T-cell (primary cell): ENCODE measurements at regions not wholly inside any gene's neighbourhood (a gene's known extent, or its start where the extent isn't known, plus 50 kb on each side); places are given as distances from the start of the nearest gene placed in this dataset.

ENCODE experiments used
- ATAC-seq, 4 experiments: fragments of 200-7000 bp in 3 of 4; fragments of 150-1000 bp in 1 of 4; cut with Tn5 transposase; replicated peaks in 1 of 4; 1 replicate in 3 of 4; 2 replicates in 1 of 4; pipeline ENCODE4 v1.10.0; 2021; ENCODE audit warnings: moderate library complexity in 3 of 4, mild to moderate bottlenecking in 2 of 4, moderate number of reproducible peaks in 1 of 4
- CTCF ChIA-PET, 2 donors: fragments of 300-600 bp; sonication (Branson Sonifier 250); formaldehyde crosslinking; loops; one replicate each; lab custom pipeline; 2022; ENCODE audit warnings: antibody characterized with exemption in 2 of 2; lab: Charles Lee
- POLR2A ChIA-PET, 2 donors: fragments of 300-600 bp; sonication (Branson Sonifier 250); formaldehyde crosslinking; loops; one replicate each; lab custom pipeline; 2022; ENCODE audit warnings: antibody characterized with exemption in 2 of 2; lab: Charles Lee
- DNase-seq, 35 experiments: peaks; one replicate each; pipeline versions ENCODE4 v3.0.0 to v3.0.0-alpha.2; 2013 to 2023
- H3K27ac ChIP-seq: one replicate; pipeline ENCODE4 v1.5.1; 2013; ENCODE audit warnings: low read length
- H3K27me3 ChIP-seq, 2 experiments: replicated peaks in 1 of 2; 1 replicate in 1 of 2; 2 replicates in 1 of 2; pipeline versions ENCODE4 v1.6.1 to v1.7.0; 2013; ENCODE audit warnings: low read length in 1 of 2, mixed read lengths in 1 of 2; ENCODE audit not compliant: control insufficient read depth in 2 of 2, insufficient read depth in 2 of 2; ENCODE audit errors: extremely low read depth in 1 of 2
- H3K36me3 ChIP-seq, 2 donors: 1 replicate in 1 of 2; 2 replicates in 1 of 2; pipeline versions ENCODE4 v1.6.1 to v1.7.0; 2013; ENCODE audit warnings: low read length in 1 of 2; ENCODE audit not compliant: control insufficient read depth in 2 of 2, insufficient read depth in 1 of 2; ENCODE audit errors: extremely low read depth in 1 of 2
- H3K4me1 ChIP-seq, 2 experiments: 1 replicate in 1 of 2; 2 replicates in 1 of 2; pipeline versions ENCODE4 v1.6.1 to v1.7.0; 2013; ENCODE audit warnings: low read length in 2 of 2, mixed read lengths in 1 of 2; ENCODE audit not compliant: insufficient read depth in 2 of 2, control insufficient read depth in 1 of 2; ENCODE audit errors: extremely low read depth in 1 of 2
- H3K4me3 ChIP-seq, 2 donors: 1 replicate in 1 of 2; 2 replicates in 1 of 2; pipeline versions ENCODE4 v1.5.1 to v1.7.0; 2013; ENCODE audit warnings: mild to moderate bottlenecking in 2 of 2, low read length in 1 of 2, moderate library complexity in 1 of 2; ENCODE audit not compliant: control insufficient read depth in 1 of 2; ENCODE audit errors: extremely low read depth in 1 of 2
- H3K9me3 ChIP-seq: 2 replicates; pipeline ENCODE4 v1.7.0; 2013
- H3K27ac Mint-ChIP-seq, 2 donors: one replicate each; pipeline ENCODE4 v1.8.0; 2020 to 2021; ENCODE audit warnings: mild to moderate bottlenecking in 2 of 2, mixed read lengths in 2 of 2
- H3K27me3 Mint-ChIP-seq, 2 donors: one replicate each; pipeline ENCODE4 v1.8.0; 2021 to 2022; ENCODE audit warnings: mixed read lengths in 2 of 2
- H3K36me3 Mint-ChIP-seq: one replicate; pipeline ENCODE4 v1.8.0; 2021; ENCODE audit warnings: mixed read lengths
- H3K4me1 Mint-ChIP-seq, 3 donors: one replicate each; pipeline ENCODE4 v1.8.0; 2020 to 2022; ENCODE audit warnings: mixed read lengths in 3 of 3, mild to moderate bottlenecking in 1 of 3
- H3K4me3 Mint-ChIP-seq, 3 donors: one replicate each; pipeline ENCODE4 v1.8.0; 2020 to 2022; ENCODE audit warnings: mild to moderate bottlenecking in 3 of 3, mixed read lengths in 3 of 3, moderate library complexity in 3 of 3
- H3K9me3 Mint-ChIP-seq, 3 donors: one replicate each; pipeline ENCODE4 v1.8.0; 2020 to 2022; ENCODE audit warnings: mixed read lengths in 3 of 3
- WGBS: methylation state at CpG from one replicate; pipeline ENCODE4 v1.1.5; 2013; ENCODE audit warnings: missing lambda C conversion rate; ENCODE audit not compliant: insufficient coverage; 5-methylcytosine and 5-hydroxymethylcytosine counted together

DNA sequence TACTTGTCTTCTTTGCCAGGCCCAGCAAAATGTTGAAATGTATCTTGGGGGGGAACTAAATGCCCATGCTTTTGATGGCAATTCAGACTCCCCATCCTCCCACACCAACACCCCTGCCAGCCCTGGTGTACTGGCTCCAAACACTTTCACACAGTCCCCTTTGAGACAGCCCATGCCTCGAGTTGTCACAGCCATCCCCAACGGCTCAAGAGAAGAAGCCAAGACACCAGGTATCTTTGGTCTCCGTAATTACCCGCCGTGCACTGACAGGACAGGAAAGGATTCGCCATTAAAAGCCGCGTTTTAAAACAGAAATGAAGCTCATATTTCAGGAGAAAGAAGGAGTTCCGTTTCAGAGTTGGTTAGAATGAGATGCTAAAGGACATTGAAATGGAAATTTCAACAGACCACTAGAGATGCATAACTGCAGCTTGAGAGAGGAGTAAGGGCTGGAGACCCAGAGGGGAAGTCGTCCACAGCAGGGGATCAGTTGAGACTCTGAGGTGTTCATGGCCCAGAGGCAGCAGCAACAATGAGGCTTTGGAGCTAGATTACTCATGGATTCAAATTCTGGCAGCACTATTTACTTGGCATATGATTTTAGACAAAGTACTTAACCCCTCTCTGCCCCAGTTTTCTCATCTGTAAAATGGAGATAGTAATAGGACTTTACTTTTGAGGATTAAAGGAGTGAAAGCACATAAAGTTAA lies 63.5 kb upstream of the ADGRF1 start:
- Histone ChIP-seq H3K9me3 (no peaks in the 10 kb centered on the region), H3K4me1 (no peaks in the 10 kb centered on the region), H3K36me3 (no peaks in the 10 kb centered on the region), H3K27ac (no peak overlapping the region), H3K4me3 (no peak overlapping the region), H3K27me3 (no peaks in the 10 kb centered on the region)
- no peak overlapping the region for H3K4me3 Mint-ChIP-seq
- H3K36me3 Mint-ChIP-seq, result no peaks in the 10 kb centered on the region
- H3K9me3 Mint-ChIP-seq, result no peaks in the 10 kb centered on the region
- H3K27me3 Mint-ChIP-seq, result peaks cover 4% of the 10 kb centered on the region in 2 donors
- no peak for ATAC-seq
- H3K4me1 Mint-ChIP-seq, result no peaks in the 10 kb centered on the region
- POLR2A ChIA-PET, result no interaction called here
- 76% methylated on average over 5 of the region's 10 CpGs for WGBS
- no peak for DNase-seq
- CTCF ChIA-PET, result interaction anchor here in 1 of 2 donors (0.7 kb wide), 1 partner anchor 244 kb away, joined by 3 read pairs; no protein-coding TSS in a partner anchor
- H3K27ac Mint-ChIP-seq, result no peak overlapping the region

DNA sequence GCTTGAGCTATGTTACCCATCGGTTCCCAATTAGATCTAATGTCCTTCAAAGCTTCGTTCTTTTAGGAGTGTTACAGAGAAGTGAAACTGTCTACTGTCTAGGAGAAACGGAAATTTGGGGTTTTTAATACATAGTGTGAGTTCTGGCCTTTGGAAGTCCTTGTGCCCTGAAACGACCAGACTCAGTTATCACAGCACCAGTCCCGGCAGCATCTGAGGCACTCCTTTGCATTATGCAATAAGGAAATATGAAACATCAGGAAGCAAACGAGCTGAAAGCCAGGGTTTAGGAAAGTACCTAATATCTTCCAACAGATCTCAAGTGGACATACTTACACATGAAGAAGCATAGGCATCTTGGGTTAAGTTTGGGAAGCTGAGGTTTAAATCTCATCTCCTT lies 61.8 kb upstream of the ADGRF1 start:
- Mint-ChIP-seq H3K36me3 (no peaks in the 10 kb centered on the region), H3K27me3 (peaks cover 3 to 4% of the 10 kb centered on the region in 2 donors), H3K4me3 (no peak overlapping the region), H3K4me1 (no peaks in the 10 kb centered on the region), H3K9me3 (no peaks in the 10 kb centered on the region), H3K27ac (no peak overlapping the region)
- no peaks in the 10 kb centered on the region for H3K4me1 ChIP-seq
- ChIA-PET POLR2A (no interaction called here), CTCF (interaction anchor here in 1 of 2 donors (0.7 kb wide), 1 partner anchor 11 kb away, joined by 3 read pairs; no protein-coding TSS in a partner anchor)
- DNase-seq, result no peak
- no peaks in the 10 kb centered on the region for H3K36me3 ChIP-seq
- no peak overlapping the region for H3K4me3 ChIP-seq
- no peaks in the 10 kb centered on the region for H3K9me3 ChIP-seq
- ATAC-seq, result no peak
- WGBS, result 80% methylated on average over 2 of the region's 6 CpGs
- no peaks in the 10 kb centered on the region for H3K27me3 ChIP-seq
- no peak overlapping the region for H3K27ac ChIP-seq

DNA sequence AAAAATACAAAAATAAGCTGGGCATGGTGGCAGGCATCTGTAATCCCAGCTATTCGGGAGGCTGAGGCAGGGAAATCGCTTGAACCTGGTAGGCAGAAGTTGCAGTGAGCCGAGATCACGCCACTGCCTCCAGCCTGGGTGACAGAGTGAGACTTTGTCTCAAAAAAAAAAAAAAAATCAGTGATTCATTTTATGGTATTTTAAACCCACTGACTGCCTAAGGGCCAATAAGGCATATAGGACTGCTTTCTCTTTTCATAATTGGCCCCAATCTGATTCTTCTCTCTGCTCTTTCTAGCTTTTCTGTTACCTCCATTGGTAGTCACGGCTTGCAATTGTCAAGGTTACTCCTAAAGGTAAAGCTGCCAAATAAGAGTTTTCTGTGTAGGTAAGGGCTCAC lies 60.2 kb upstream of the ADGRF1 start:
- Mint-ChIP-seq H3K4me1 (no peaks in the 10 kb centered on the region), H3K36me3 (no peaks in the 10 kb centered on the region), H3K27me3 (no peaks in the 10 kb centered on the region), H3K27ac (no peak overlapping the region), H3K4me3 (no peak overlapping the region), H3K9me3 (no peaks in the 10 kb centered on the region)
- no peaks in the 10 kb centered on the region for H3K36me3 ChIP-seq
- DNase-seq, result no peak
- no peaks in the 10 kb centered on the region for H3K4me1 ChIP-seq
- ChIA-PET CTCF (no interaction called here), POLR2A (no interaction called here)
- ATAC-seq, result no peak
- no peak overlapping the region for H3K4me3 ChIP-seq
- no peak overlapping the region for H3K27ac ChIP-seq
- WGBS, result 83% methylated on average over 1 of the region's 5 CpGs
- no peaks in the 10 kb centered on the region for H3K9me3 ChIP-seq
- no peaks in the 10 kb centered on the region for H3K27me3 ChIP-seq

DNA sequence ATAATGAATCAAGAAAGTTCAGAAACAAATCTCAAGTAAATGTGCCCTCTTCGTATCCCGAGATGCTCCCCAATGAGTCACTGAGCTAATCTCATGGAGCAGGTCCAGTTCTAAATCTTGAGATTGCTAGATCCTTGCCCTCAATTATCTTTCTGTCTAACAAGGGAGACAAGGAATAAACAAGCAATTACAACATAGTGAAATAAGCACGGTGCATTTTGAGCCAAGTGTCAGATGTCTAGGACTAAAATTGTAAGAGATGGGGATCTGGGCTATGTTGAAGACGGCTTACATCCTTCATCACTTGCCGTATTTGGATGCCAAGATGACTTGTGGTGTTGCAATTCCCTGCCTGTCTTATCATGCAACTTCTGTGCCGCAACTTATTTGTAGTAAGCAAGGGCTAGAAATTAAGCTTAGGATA lies 56.5 kb upstream of the ADGRF1 start:
- peaks cover 0 to 3% of the 10 kb centered on the region in 2 experiments for H3K27me3 ChIP-seq
- Mint-ChIP-seq H3K27ac (no peak overlapping the region), H3K4me3 (no peak overlapping the region), H3K36me3 (no peaks in the 10 kb centered on the region), H3K27me3 (peaks cover 0 to 5% of the 10 kb centered on the region in 2 donors), H3K4me1 (no peaks in the 10 kb centered on the region), H3K9me3 (no peaks in the 10 kb centered on the region)
- no peaks in the 10 kb centered on the region for H3K4me1 ChIP-seq
- ATAC-seq (no peak), DNase-seq (no peak)
- WGBS, result 83% methylated on average over 6 of the region's 6 CpGs
- no peaks in the 10 kb centered on the region for H3K9me3 ChIP-seq
- no peaks in the 10 kb centered on the region for H3K36me3 ChIP-seq
- no peak overlapping the region for H3K27ac ChIP-seq
- no peak overlapping the region for H3K4me3 ChIP-seq
- ChIA-PET CTCF (no interaction called here), POLR2A (no interaction called here)

DNA sequence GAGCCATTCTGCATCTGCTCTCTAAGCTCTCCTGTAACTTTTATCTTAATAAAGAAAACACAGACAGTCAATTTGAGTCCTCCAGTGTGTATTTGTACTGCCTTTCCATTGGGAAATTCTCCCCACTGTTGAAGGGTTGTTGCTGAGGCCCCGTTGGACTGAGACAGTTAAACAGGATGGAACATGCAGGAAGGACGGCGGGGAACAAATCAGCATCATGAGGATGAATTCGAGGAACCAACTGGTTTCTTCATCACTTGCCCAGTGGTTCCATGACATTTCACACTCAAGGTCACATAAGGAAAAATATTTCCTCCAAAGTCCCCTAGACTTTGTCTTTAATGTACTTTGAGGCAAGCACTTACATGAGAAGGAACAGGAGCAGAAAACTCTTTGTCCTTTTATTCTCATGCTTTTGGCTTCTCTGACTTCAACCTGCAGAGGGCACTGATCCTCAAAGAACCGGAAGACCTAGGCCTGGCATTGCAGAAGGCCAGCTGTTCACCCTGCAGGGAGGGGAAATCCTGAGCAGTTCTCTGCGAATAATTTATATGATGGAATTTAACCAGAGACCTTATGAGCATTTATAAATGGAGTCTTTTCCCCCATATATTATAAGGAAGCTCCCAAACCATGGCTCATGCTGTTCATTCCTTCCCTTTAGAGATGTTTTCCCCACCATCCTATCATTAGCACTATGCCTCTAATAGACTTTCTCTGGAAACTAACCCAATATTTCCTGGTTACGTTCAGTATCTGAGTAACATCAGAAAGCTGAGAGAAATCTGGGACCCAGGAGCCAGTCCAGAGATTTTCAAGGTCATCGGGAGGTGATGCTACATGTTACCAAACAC lies 55.2 kb upstream of the ADGRF1 start:
- no peaks in the 10 kb centered on the region for H3K4me1 ChIP-seq
- H3K9me3 Mint-ChIP-seq, result no peaks in the 10 kb centered on the region
- ChIA-PET CTCF (interaction anchor here in 1 of 2 donors (0.6 kb wide), 1 partner anchor 57 kb away, joined by 5 read pairs; no protein-coding TSS in a partner anchor), POLR2A (no interaction called here)
- WGBS, result 88% methylated on average over 2 of the region's 8 CpGs
- no peak overlapping the region for H3K27ac Mint-ChIP-seq
- no peaks in the 10 kb centered on the region for H3K4me1 Mint-ChIP-seq
- ATAC-seq, result peak in 1 of 4 experiments; percentile 65
- no peak overlapping the region for H3K4me3 Mint-ChIP-seq
- peaks cover 0 to 7% of the 10 kb centered on the region in 2 donors for H3K27me3 Mint-ChIP-seq
- H3K36me3 ChIP-seq, result no peaks in the 10 kb centered on the region
- no peaks in the 10 kb centered on the region for H3K9me3 ChIP-seq
- no peaks in the 10 kb centered on the region for H3K36me3 Mint-ChIP-seq
- peaks cover 0 to 3% of the 10 kb centered on the region in 2 experiments for H3K27me3 ChIP-seq
- H3K27ac ChIP-seq, result no peak overlapping the region
- DNase-seq, result peak in 27 of 35 experiments; percentile 1 to 54 (median 11)
- H3K4me3 ChIP-seq, result no peak overlapping the region

DNA sequence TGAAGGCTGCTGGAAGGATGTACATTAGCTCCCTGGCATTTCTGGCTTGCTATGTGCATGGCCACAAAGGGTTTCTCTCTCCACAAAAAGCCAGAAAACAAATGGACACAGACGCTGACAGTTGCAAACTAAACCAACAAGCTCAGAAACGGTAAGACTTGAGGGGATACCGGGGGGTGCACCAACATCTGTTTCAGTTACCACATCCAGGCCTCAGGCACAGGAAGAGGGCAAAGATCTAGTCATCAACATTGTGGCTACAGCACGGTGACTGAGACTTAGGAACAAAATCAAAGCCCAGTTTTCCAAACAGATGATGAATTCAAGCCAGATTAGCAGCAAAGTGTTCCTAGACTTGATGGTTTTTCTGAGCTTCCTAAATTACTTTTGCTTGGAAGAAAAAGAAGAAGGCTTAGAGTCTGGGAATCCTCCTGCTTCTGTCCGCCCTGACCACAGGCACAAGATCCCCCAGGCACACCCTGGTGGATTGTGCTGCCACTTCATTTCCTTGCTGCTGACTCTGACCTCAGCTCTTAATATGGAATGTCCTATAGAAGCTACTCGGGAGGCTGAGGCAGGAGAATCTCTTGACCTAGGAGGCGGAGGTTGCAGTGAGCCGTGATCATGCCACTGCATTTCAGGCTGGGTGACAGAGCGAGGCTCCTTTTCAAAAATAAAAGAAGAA lies 54.2 kb upstream of the ADGRF1 start:
- POLR2A ChIA-PET, result no interaction called here
- Histone ChIP-seq H3K4me3 (no peak overlapping the region), H3K27me3 (peaks cover 0 to 3% of the 10 kb centered on the region in 2 experiments), H3K36me3 (no peaks in the 10 kb centered on the region), H3K9me3 (no peaks in the 10 kb centered on the region), H3K27ac (no peak overlapping the region), H3K4me1 (no peaks in the 10 kb centered on the region)
- H3K4me3 Mint-ChIP-seq, result no peak overlapping the region
- H3K9me3 Mint-ChIP-seq, result no peaks in the 10 kb centered on the region
- peaks cover 0 to 7% of the 10 kb centered on the region in 2 donors for H3K27me3 Mint-ChIP-seq
- no peaks in the 10 kb centered on the region for H3K36me3 Mint-ChIP-seq
- WGBS, result 52% methylated on average over 4 of the region's 9 CpGs
- H3K27ac Mint-ChIP-seq, result no peak overlapping the region
- no peaks in the 10 kb centered on the region for H3K4me1 Mint-ChIP-seq
- ATAC-seq (no peak), DNase-seq (no peak)
- CTCF ChIA-PET, result no interaction called here
